DOHH2 (cell line): ENCODE measurements at regions not wholly inside any gene's neighbourhood (a gene's known extent, or its start where the extent isn't known, plus 50 kb on each side); places are given as distances from the start of the nearest gene placed in this dataset.

Experiments used
- H3F3A ChIP-seq: fragments of 200-600 bp; sonication (generic), shearing (Covaris generic); 2 replicates; pipeline ENCODE4 v1.6.0; 2016; ENCODE audit warnings: antibody characterized with exemption, mild to moderate bottlenecking; ENCODE audit not compliant: control insufficient read depth, insufficient read depth
- H3K27ac ChIP-seq: fragments of 200-600 bp; sonication (generic); 2 replicates; pipeline ENCODE4 v1.5.1; 2014; ENCODE audit warnings: low read depth, mild to moderate bottlenecking, low read length, moderate library complexity
- H3K27me3 ChIP-seq: fragments of 200-600 bp; sonication (generic); 2 replicates; pipeline ENCODE4 v1.6.1; 2014; ENCODE audit warnings: mild to moderate bottlenecking, low read length, mixed read lengths; ENCODE audit not compliant: control insufficient read depth
- H3K36me3 ChIP-seq: fragments of 200-600 bp; sonication (generic); 2 replicates; pipeline ENCODE4 v1.6.1; 2014; ENCODE audit warnings: mild to moderate bottlenecking, low read length, moderate library complexity, mixed read lengths; ENCODE audit not compliant: control insufficient read depth
- H3K4me1 ChIP-seq: fragments of 200-600 bp; sonication (generic); 2 replicates; pipeline ENCODE4 v1.6.1; 2014; ENCODE audit warnings: mild to moderate bottlenecking, low read length, mixed read lengths; ENCODE audit not compliant: control insufficient read depth
- H3K4me2 ChIP-seq: fragments of 200-600 bp; sonication (generic); 2 replicates; pipeline ENCODE4 v1.6.0; 2014; ENCODE audit warnings: mild to moderate bottlenecking, low read length, moderate library complexity
- H3K4me3 ChIP-seq: fragments of 200-600 bp; sonication (generic); 2 replicates; pipeline ENCODE4 v1.5.1; 2014; ENCODE audit warnings: mild to moderate bottlenecking, low read length, mixed read lengths
- H3K79me2 ChIP-seq: fragments of 200-600 bp; sonication (generic); 2 replicates; pipeline ENCODE4 v1.6.1; 2014; ENCODE audit warnings: mild to moderate bottlenecking, low read length, mixed read lengths; ENCODE audit not compliant: control insufficient read depth
- H3K9me2 ChIP-seq: fragments of 200-600 bp; sonication (generic); replicated peaks from 2 replicates; pipeline ENCODE4 v1.6.1; 2014; ENCODE audit warnings: mild to moderate bottlenecking, low read length, mixed read lengths; ENCODE audit not compliant: control insufficient read depth
- H3K9me3 ChIP-seq: fragments of 200-600 bp; sonication (generic); 2 replicates; pipeline ENCODE4 v1.6.1; 2014; ENCODE audit warnings: antibody characterized with exemption, low read length, mixed read lengths; ENCODE audit not compliant: control insufficient read depth, insufficient read depth
- H4K20me1 ChIP-seq: fragments of 200-600 bp; sonication (generic); 2 replicates; pipeline ENCODE4 v1.6.0; 2014; ENCODE audit warnings: low read depth, mild to moderate bottlenecking, antibody characterized with exemption, low read length, moderate library complexity; ENCODE audit not compliant: control insufficient read depth, insufficient read depth
- CTCF ChIP-seq: fragments of 200-600 bp; sonication (generic); IDR thresholded peaks from one replicate; pipeline ENCODE4 v1.5.1; 2014; ENCODE audit warnings: antibody characterized with exemption, mild to moderate bottlenecking, low read depth, low read length; ENCODE audit not compliant: poor library complexity, severe bottlenecking
- EZH2phosphoT487 ChIP-seq: fragments of 200-600 bp; sonication (generic); IDR thresholded peaks from 2 replicates; pipeline ENCODE4 v1.6.1; 2017; ENCODE audit warnings: borderline replicate concordance, mild to moderate bottlenecking, antibody characterized with exemption, low read length, moderate library complexity, mixed read lengths

- TF ChIP-seq CTCF (no peak), EZH2phosphoT487 (no peak)
- Histone ChIP-seq H3F3A (no peaks in the 10 kb centered on the region), H3K9me3 (no peaks in the 10 kb centered on the region), H3K79me2 (no peaks in the 10 kb centered on the region), H3K9me2 (no peaks in the 10 kb centered on the region), H3K4me2 (no peak overlapping the region), H3K36me3 (no peaks in the 10 kb centered on the region), H3K27ac (no peak overlapping the region), H3K27me3 (peaks cover 2% of the 10 kb centered on the region; the same call in 1 of the 2 replicates), H4K20me1 (no peaks in the 10 kb centered on the region), H3K4me1 (no peaks in the 10 kb centered on the region), H3K4me3 (no peak overlapping the region)
Measured at GRCh38 chr12:45637706-45638105, 91.8 kb upstream of the ARID2 start.

- no peak overlapping the region for H3K4me3 ChIP-seq
- H3K9me2 ChIP-seq = no peaks in the 10 kb centered on the region
- H3F3A ChIP-seq = no peaks in the 10 kb centered on the region
- H3K4me1 ChIP-seq = no peaks in the 10 kb centered on the region
- no peaks in the 10 kb centered on the region for H3K79me2 ChIP-seq
- TF ChIP-seq CTCF (no peak), EZH2phosphoT487 (no peak)
- no peaks in the 10 kb centered on the region for H3K9me3 ChIP-seq
- peaks cover 2% of the 10 kb centered on the region; the same call in 1 of the 2 replicates for H3K27me3 ChIP-seq
- H4K20me1 ChIP-seq = no peaks in the 10 kb centered on the region
- no peak overlapping the region for H3K4me2 ChIP-seq
- H3K27ac ChIP-seq = no peak overlapping the region
- H3K36me3 ChIP-seq = no peaks in the 10 kb centered on the region
Measured at GRCh38 chr12:45638386-45638785, 91.1 kb upstream of the ARID2 start.

- Histone ChIP-seq H3F3A (no peaks in the 10 kb centered on the region), H3K9me2 (no peaks in the 10 kb centered on the region), H3K4me3 (peak overlapping the region; percentile 15), H4K20me1 (no peaks in the 10 kb centered on the region), H3K27me3 (no peaks in the 10 kb centered on the region), H3K4me2 (peak overlapping the region; percentile 39), H3K79me2 (no peaks in the 10 kb centered on the region), H3K27ac (no peak overlapping the region), H3K4me1 (peaks cover 11% of the 10 kb centered on the region), H3K36me3 (no peaks in the 10 kb centered on the region), H3K9me3 (no peaks in the 10 kb centered on the region)
- TF ChIP-seq EZH2phosphoT487 = no peak
- TF ChIP-seq CTCF = no peak
Measured at GRCh38 chr12:45644541-45644940, 85.0 kb upstream of the ARID2 start.
